ENCODE measurements at regions not wholly inside any gene's neighbourhood (a gene's known extent, or its start where the extent isn't known, plus 50 kb on each side); places are given as distances from the start of the nearest gene placed in this dataset.

DNA sequence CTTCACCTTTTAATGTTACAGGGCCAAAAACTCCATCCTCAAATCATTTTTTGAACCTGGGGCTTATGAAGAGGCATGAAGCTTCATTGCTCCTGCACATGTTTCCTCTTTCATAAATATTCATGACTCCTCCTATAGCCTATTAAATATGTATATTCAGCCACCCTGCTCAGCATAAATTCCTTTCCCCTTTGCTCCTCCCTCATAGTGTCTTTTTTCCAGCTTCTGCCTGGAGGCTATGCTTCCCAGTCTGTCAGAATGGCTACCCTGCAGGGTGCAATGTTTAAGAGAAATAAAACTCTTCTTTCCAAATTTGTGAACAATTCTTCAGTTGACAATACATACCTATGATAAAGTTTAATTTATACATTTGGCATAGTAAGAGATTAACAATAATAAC lies 1082.9 kb upstream of the CDH18 start (continued):
- TF ChIP-seq, protein P1, sequence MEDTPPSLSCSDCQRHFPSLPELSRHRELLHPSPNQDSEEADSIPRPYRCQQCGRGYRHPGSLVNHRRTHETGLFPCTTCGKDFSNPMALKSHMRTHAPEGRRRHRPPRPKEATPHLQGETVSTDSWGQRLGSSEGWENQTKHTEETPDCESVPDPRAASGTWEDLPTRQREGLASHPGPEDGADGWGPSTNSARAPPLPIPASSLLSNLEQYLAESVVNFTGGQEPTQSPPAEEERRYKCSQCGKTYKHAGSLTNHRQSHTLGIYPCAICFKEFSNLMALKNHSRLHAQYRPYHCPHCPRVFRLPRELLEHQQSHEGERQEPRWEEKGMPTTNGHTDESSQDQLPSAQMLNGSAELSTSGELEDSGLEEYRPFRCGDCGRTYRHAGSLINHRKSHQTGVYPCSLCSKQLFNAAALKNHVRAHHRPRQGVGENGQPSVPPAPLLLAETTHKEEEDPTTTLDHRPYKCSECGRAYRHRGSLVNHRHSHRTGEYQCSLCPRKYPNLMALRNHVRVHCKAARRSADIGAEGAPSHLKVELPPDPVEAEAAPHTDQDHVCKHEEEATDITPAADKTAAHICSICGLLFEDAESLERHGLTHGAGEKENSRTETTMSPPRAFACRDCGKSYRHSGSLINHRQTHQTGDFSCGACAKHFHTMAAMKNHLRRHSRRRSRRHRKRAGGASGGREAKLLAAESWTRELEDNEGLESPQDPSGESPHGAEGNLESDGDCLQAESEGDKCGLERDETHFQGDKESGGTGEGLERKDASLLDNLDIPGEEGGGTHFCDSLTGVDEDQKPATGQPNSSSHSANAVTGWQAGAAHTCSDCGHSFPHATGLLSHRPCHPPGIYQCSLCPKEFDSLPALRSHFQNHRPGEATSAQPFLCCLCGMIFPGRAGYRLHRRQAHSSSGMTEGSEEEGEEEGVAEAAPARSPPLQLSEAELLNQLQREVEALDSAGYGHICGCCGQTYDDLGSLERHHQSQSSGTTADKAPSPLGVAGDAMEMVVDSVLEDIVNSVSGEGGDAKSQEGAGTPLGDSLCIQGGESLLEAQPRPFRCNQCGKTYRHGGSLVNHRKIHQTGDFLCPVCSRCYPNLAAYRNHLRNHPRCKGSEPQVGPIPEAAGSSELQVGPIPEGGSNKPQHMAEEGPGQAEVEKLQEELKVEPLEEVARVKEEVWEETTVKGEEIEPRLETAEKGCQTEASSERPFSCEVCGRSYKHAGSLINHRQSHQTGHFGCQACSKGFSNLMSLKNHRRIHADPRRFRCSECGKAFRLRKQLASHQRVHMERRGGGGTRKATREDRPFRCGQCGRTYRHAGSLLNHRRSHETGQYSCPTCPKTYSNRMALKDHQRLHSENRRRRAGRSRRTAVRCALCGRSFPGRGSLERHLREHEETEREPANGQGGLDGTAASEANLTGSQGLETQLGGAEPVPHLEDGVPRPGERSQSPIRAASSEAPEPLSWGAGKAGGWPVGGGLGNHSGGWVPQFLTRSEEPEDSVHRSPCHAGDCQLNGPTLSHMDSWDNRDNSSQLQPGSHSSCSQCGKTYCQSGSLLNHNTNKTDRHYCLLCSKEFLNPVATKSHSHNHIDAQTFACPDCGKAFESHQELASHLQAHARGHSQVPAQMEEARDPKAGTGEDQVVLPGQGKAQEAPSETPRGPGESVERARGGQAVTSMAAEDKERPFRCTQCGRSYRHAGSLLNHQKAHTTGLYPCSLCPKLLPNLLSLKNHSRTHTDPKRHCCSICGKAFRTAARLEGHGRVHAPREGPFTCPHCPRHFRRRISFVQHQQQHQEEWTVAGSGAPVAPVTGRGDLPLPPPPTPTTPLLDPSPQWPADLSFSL (CRISPR knock-in tag; IDR thresholded peaks at IDR 0.05), result no peak
- TF ChIP-seq IRX3 (CRISPR knock-in tag; IDR thresholded peaks at IDR 0.05; ENCODE audit: borderline replicate concordance, low read depth) (no peak), ZFP36L2 (CRISPR knock-in tag; IDR thresholded peaks at IDR 0.05) (no peak)

DNA sequence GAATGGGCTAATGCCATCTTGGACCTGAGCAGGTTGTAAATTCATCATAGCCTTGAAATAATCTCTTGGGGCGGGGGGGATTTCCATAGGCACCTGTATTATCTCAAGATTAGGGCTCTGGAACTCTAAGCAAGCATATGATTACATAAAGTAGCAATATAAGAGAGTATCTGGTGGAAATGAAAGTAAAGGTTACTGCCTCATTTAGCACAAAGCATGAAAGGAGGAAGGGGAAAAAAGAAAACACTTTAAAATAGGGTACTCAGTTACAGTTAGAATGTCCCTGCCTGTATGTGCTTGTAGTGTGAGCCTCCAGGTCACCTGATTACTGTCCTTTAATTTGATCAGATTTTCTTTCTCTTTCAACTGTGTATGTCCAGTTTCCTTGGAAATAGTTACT lies 1079.7 kb upstream of the CDH18 start:
- in situ Hi-C loops (cut with HindIII; ENCODE audit: extremely low pct_ligation_motif_present, low pct_unique_long_range_greater_than_20kb) (no loop called here), intact Hi-C loops (cut with micrococcal nuclease; ENCODE audit: unreplicated experiment) (no loop called here)
- H3K36me3 ChIP-seq (replicated peaks in 1 of 2; ENCODE audit: control insufficient read depth in 1 of 2, insufficient read depth in 2 of 2, low read length in 2 of 2), result no peaks in the 10 kb centered on the region
- no peak overlapping the region for H2AFZ ChIP-seq (ENCODE audit: low read length)
- FAIRE-seq, result no peak
- no peak overlapping the region for H3K4me3 ChIP-seq (replicated peaks in 1 of 3; ENCODE audit: insufficient read depth in 1 of 3, low read depth in 2 of 3, low read length in 3 of 3)
- H3K9me3 ChIP-seq (ENCODE audit: low read length), result peaks cover 54% of the 10 kb centered on the region
- H3K9ac ChIP-seq (ENCODE audit: insufficient read depth, low read depth, low read length), result no peak overlapping the region
- H3K4me2 ChIP-seq (ENCODE audit: low read depth, low read length), result no peak overlapping the region
- ChIA-PET POLR2A (no interaction called here), CTCF (ENCODE audit: low intra/inter-chr PET ratio, low total read pairs) (no interaction called here)
- TF ChIP-seq, protein P2, sequence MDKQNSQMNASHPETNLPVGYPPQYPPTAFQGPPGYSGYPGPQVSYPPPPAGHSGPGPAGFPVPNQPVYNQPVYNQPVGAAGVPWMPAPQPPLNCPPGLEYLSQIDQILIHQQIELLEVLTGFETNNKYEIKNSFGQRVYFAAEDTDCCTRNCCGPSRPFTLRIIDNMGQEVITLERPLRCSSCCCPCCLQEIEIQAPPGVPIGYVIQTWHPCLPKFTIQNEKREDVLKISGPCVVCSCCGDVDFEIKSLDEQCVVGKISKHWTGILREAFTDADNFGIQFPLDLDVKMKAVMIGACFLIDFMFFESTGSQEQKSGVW (CRISPR knock-in tag; IDR thresholded peaks at IDR 0.05; ENCODE audit: borderline replicate concordance), result no peak
- TF ChIP-seq MIER3 (CRISPR knock-in tag; IDR thresholded peaks at IDR 0.05; ENCODE audit: borderline replicate concordance), result no peak
- no peak overlapping the region for H3K27ac ChIP-seq (ENCODE audit: extremely low read length, insufficient read depth, low read length)
- no TSS peak for BruUV-seq (replicated peaks)
- H3K4me1 ChIP-seq (ENCODE audit: insufficient read depth, low read length), result no peaks in the 10 kb centered on the region
- DNase-seq (ENCODE audit: low spot score), result no peak
- no peak for ATAC-seq
- H3K27me3 ChIP-seq (ENCODE audit: control insufficient read depth in 1 of 2, insufficient read depth in 2 of 2, low read length in 2 of 2), result no peaks in the 10 kb centered on the region
- 6% methylated on average over 1 of the region's 1 CpG for WGBS (ENCODE audit: low lambda C conversion rate)
- no peaks in the 10 kb centered on the region for H4K20me1 ChIP-seq (ENCODE audit: insufficient read depth, low read length)
- H3K79me2 ChIP-seq (ENCODE audit: insufficient read depth, low read length), result no peaks in the 10 kb centered on the region
